ENCODE measurements at regions not wholly inside any gene's neighbourhood (a gene's known extent, or its start where the extent isn't known, plus 50 kb on each side); places are given as distances from the start of the nearest gene placed in this dataset.

- DNase-seq (ENCODE audit: low spot score) = no peak
- no peak for TF ChIP-seq CTCF (IDR thresholded peaks at IDR 0.05; ENCODE audit: extremely low read depth, missing control alignments)
Measured at GRCh38 chr16:35142809-35143192, 1683.4 kb downstream of the TP53TG3F start.

GRCh38 chr16:35144212-35144932 is 1685.0 kb downstream of the TP53TG3F start:
- no peak for DNase-seq (ENCODE audit: low spot score)
- no peak for TF ChIP-seq CTCF (IDR thresholded peaks at IDR 0.05; ENCODE audit: extremely low read depth, missing control alignments)

- DNase-seq (ENCODE audit: low spot score) = no peak
- no peak for TF ChIP-seq CTCF (IDR thresholded peaks at IDR 0.05; ENCODE audit: extremely low read depth, missing control alignments)
Measured at GRCh38 chr16:35146031-35146710, 1686.8 kb downstream of the TP53TG3F start.

- TF ChIP-seq CTCF (IDR thresholded peaks at IDR 0.05; ENCODE audit: extremely low read depth, missing control alignments) = no peak
- no peak for DNase-seq (ENCODE audit: low spot score)
Measured at GRCh38 chr16:35146723-35147458, 1687.5 kb downstream of the TP53TG3F start.

GRCh38 chr16:35147556-35148504 is 1688.4 kb downstream of the TP53TG3F start:
- TF ChIP-seq CTCF (IDR thresholded peaks at IDR 0.05; ENCODE audit: extremely low read depth, missing control alignments) = no peak
- no peak for DNase-seq (ENCODE audit: low spot score)

GRCh38 chr16:35148748-35149147 is 1689.3 kb downstream of the TP53TG3F start:
- no peak for TF ChIP-seq CTCF (IDR thresholded peaks at IDR 0.05; ENCODE audit: extremely low read depth, missing control alignments)
- no peak for DNase-seq (ENCODE audit: low spot score)
